ENCODE measurements at regions not wholly inside any gene's neighbourhood (a gene's known extent, or its start where the extent isn't known, plus 50 kb on each side); places are given as distances from the start of the nearest gene placed in this dataset.

DNA sequence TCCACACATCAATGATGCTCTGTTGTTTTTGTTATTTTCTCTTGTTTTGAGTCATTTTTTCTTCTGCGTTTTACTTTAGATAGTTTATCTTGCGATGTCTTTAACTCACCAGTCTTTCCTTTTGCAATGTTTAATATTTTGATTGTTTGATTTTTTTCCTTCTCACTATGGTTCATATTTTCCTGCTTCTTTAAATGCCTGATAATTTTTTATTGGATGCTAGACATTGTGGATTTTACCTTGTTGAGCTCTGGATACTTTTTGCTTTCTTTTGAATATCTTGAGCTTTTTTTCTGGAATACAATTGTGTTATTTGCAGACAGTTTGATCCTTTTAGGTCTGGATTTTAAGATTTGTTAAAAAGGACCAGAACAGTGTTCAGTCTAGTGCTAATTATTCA, 55.2 kb upstream of the GAS1 start:
- Histone ChIP-seq H3K9me3 (replicated peaks; ENCODE audit: control insufficient read depth, insufficient read depth, low read length) (no peaks in the 10 kb centered on the region), H2AFZ (ENCODE audit: low read depth, low read length) (no peak overlapping the region), H4K20me1 (replicated peaks; ENCODE audit: control insufficient read depth, extremely low read depth, insufficient read depth, low read length) (no peaks in the 10 kb centered on the region), H3K4me1 (ENCODE audit: control insufficient read depth, extremely low read depth, insufficient read depth, low read length) (no peaks in the 10 kb centered on the region), H3K4me3 (replicated peaks in 1 of 3; ENCODE audit: insufficient read depth in 1 of 3, low read depth in 1 of 3, low read length in 3 of 3) (no peak overlapping the region), H3K9ac (replicated peaks; ENCODE audit: extremely low read depth, insufficient read depth, low read length) (no peak overlapping the region), H3K27ac (ENCODE audit: insufficient read depth, low read depth, low read length) (no peak overlapping the region), H3K36me3 (ENCODE audit: control insufficient read depth in 2 of 2, extremely low read depth in 1 of 2, insufficient read depth in 2 of 2, low read length in 2 of 2) (no peaks in the 10 kb centered on the region), H3K9me1 (replicated peaks; ENCODE audit: control insufficient read depth, extremely low read depth, insufficient read depth, low read length) (no peaks in the 10 kb centered on the region), H3K27me3 (ENCODE audit: control insufficient read depth in 2 of 2, insufficient read depth in 2 of 2, low read length in 2 of 2) (no peaks in the 10 kb centered on the region), H3K4me2 (ENCODE audit: insufficient read depth, low read length) (no peak overlapping the region), H3K79me2 (ENCODE audit: control insufficient read depth, insufficient read depth, low read length) (no peaks in the 10 kb centered on the region)
- dilution Hi-C loops (cut with MboI; ENCODE audit: extremely low pct_ligation_motif_present, low sequenced_read_pairs), result no loop called here
- ChIA-PET CTCF (no interaction called here), POLR2A (no interaction called here)
- DNase-seq (ENCODE audit: low read depth, low spot score), result no peak
- no peak for FAIRE-seq
- intact Hi-C loops (cut with micrococcal nuclease), result no loop called here
- TF ChIP-seq POLR2A (IDR thresholded peaks at IDR 0.05; ENCODE audit: low read depth, low read length) (no peak), CTCF (IDR thresholded peaks at IDR 0.05; ENCODE audit: extremely low read depth in 1 of 2, insufficient read depth in 1 of 2, low read depth in 1 of 2, low read length in 2 of 2) (no peak), GATA2 (IDR thresholded peaks at IDR 0.05; ENCODE audit: insufficient read depth, insufficient read length, low read depth, low read length) (no peak), JUN (IDR thresholded peaks at IDR 0.05; ENCODE audit: borderline replicate concordance, insufficient read depth, insufficient read length, low read depth) (no peak), EZH2 (IDR thresholded peaks at IDR 0.05; ENCODE audit: borderline replicate concordance, low read depth, low read length, severe bottlenecking) (no peak), POLR2AphosphoS5 (IDR thresholded peaks at IDR 0.05; ENCODE audit: insufficient read depth, low read depth, low read length) (no peak), FOS (IDR thresholded peaks at IDR 0.05; ENCODE audit: borderline replicate concordance, insufficient read depth, low read length) (no peak), MYC (IDR thresholded peaks at IDR 0.05; ENCODE audit: low read depth, low read length) (no peak)
- no TSS peak for BruUV-seq (replicated peaks)

Measured in endothelial cell of umbilical vein (primary cell).